NOMO-1 treated with DMSO at 0.1 percent for 48 hours (cell line): ENCODE measurements at regions not wholly inside any gene's neighbourhood (a gene's known extent, or its start where the extent isn't known, plus 50 kb on each side); places are given as distances from the start of the nearest gene placed in this dataset.

ENCODE experiments used
- DNase-seq: peaks from one replicate; lab custom pipeline; 2025; ENCODE audit not compliant: unreplicated experiment; lab: John Stamatoyannopoulos, UW

- DNase-seq = no peak
Observed at GRCh38 chr16:54455030-54455725, 168.6 kb upstream of the IRX3 start.

- peak; percentile 51 for DNase-seq
Observed at GRCh38 chr16:54454616-54455015, 168.0 kb upstream of the IRX3 start.

GRCh38 chr16:54453871-54454270 lies 167.3 kb upstream of the IRX3 start:
- DNase-seq = no peak

- DNase-seq = peak; percentile 90
Observed at GRCh38 chr16:54447576-54448440, 161.2 kb upstream of the IRX3 start.

- peak; percentile 91 for DNase-seq
Observed at GRCh38 chr16:54446639-54447038, 160.1 kb upstream of the IRX3 start.

GRCh38 chr16:54444851-54445458 lies 158.4 kb upstream of the IRX3 start:
- DNase-seq = peak; percentile 54

- DNase-seq = no peak
Observed at GRCh38 chr16:54443839-54444238, 157.3 kb upstream of the IRX3 start.

GRCh38 chr16:54443352-54443751 lies 156.8 kb upstream of the IRX3 start:
- no peak for DNase-seq

- DNase-seq = no peak
Observed at GRCh38 chr16:54442864-54443263, 156.3 kb upstream of the IRX3 start.

GRCh38 chr16:54438469-54438868 lies 151.9 kb upstream of the IRX3 start:
- no peak for DNase-seq

- DNase-seq = no peak
Observed at GRCh38 chr16:54437921-54438320, 151.3 kb upstream of the IRX3 start.

GRCh38 chr16:54437401-54437800 lies 150.8 kb upstream of the IRX3 start:
- DNase-seq = no peak

GRCh38 chr16:54436346-54436745 lies 149.8 kb upstream of the IRX3 start:
- DNase-seq = no peak

- DNase-seq = no peak
Observed at GRCh38 chr16:54434859-54435258, 148.3 kb upstream of the IRX3 start.

- DNase-seq = no peak
Observed at GRCh38 chr16:54432897-54433229, 146.3 kb upstream of the IRX3 start.

GRCh38 chr16:54431997-54432896 lies 145.7 kb upstream of the IRX3 start:
- no peak for DNase-seq

- peak; percentile 60 for DNase-seq
Observed at GRCh38 chr16:54431041-54431996, 144.7 kb upstream of the IRX3 start.

GRCh38 chr16:54430491-54431030 lies 144.0 kb upstream of the IRX3 start:
- peak; percentile 57 for DNase-seq

- DNase-seq = no peak
Observed at GRCh38 chr16:54429029-54429428, 142.4 kb upstream of the IRX3 start.

- DNase-seq = no peak
Observed at GRCh38 chr16:54426553-54426849, 139.9 kb upstream of the IRX3 start.
